ENCODE measurements at regions not wholly inside any gene's neighbourhood (a gene's known extent, or its start where the extent isn't known, plus 50 kb on each side); places are given as distances from the start of the nearest gene placed in this dataset.

DNA sequence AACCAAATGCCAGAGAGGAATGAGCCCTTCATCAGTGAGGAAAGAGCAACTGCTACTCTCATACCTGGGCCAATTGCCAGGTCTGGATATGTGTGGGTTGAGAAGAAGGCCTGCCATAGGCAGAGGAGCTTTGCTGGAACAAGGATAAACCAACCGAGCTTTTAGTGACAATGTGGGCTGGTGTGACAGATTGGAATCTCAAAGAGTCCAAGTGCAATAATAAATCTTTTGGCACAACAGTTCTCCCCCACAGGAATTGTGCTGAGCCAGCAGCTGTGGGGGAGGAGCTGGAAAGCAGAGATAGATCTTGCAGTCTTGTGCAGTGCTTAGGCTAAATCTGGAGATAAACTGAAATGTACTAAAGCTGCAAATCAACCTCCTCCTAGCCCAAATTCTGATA lies 79.4 kb upstream of the ISX start:
- Histone ChIP-seq H3K4me3 (ENCODE audit: low read depth in 1 of 3, low read length in 3 of 3) (no peak overlapping the region), H3K36me3 (ENCODE audit: control insufficient read depth in 4 of 4, insufficient read depth in 3 of 4, low read depth in 1 of 4, low read length in 3 of 4) (no peaks in the 10 kb centered on the region), H3K9me3 (ENCODE audit: control insufficient read depth in 4 of 4, low read length in 3 of 4) (peaks cover 4 to 20% (median 8%) of the 10 kb centered on the region in 4 donors), H3K9ac (ENCODE audit: low read depth in 1 of 2, low read length in 2 of 2) (no peak overlapping the region), H3K27me3 (ENCODE audit: control insufficient read depth in 4 of 4, insufficient read depth in 4 of 4, low read length in 3 of 4) (no peaks in the 10 kb centered on the region), H3K4me1 (ENCODE audit: control insufficient read depth in 4 of 4, insufficient read depth in 4 of 4, low read length in 3 of 4) (no peaks in the 10 kb centered on the region), H3K27ac (ENCODE audit: low read depth in 1 of 2, low read length in 2 of 2) (no peak overlapping the region)
- WGBS, result 61% methylated on average over 1 of the region's 1 CpG
- DNase-seq (ENCODE audit: low spot score), result no peak
- TF ChIP-seq HNF4G (IDR thresholded peaks at IDR 0.05) (no peak), FOXA1 (IDR thresholded peaks at IDR 0.05) (no peak), JUND (IDR thresholded peaks at IDR 0.05) (no peak), RAD21 (IDR thresholded peaks at IDR 0.05) (no peak), YY1 (IDR thresholded peaks at IDR 0.05) (no peak), GABPA (IDR thresholded peaks at IDR 0.05 in 1 of 2, conservative IDR thresholded peaks at IDR 0.05 in 1 of 2) (no peak), CTCF (IDR thresholded peaks at IDR 0.05; ENCODE audit: low read depth, low read length, missing input control) (no peak)
- TF ChIP-seq, protein P1, sequence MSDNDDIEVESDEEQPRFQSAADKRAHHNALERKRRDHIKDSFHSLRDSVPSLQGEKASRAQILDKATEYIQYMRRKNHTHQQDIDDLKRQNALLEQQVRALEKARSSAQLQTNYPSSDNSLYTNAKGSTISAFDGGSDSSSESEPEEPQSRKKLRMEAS (IDR thresholded peaks at IDR 0.05), result no peak

DNA sequence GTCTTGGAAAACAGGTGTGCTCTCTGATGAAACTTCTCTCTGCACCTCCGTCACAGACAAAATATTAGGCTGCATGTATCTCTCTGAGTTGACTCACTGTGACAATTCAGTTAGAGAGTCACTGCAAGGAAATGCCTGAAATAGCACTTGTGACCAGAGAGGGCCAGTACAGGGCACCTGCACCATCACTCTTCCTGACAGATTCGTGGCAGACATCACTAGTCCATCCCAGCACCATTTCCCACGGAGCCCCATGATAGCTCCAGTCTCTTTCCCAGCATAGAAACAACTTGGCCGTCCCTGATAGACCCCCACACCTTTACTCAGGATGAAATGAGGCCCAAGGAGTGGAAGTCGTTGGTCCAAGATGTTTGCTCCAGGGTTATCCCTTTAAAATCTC lies 73.3 kb upstream of the ISX start:
- no peaks in the 10 kb centered on the region for H3K36me3 ChIP-seq (ENCODE audit: control insufficient read depth in 4 of 4, insufficient read depth in 3 of 4, low read depth in 1 of 4, low read length in 3 of 4)
- peaks cover 0 to 5% (median 0%) of the 10 kb centered on the region in 4 donors for H3K27me3 ChIP-seq (ENCODE audit: control insufficient read depth in 4 of 4, insufficient read depth in 4 of 4, low read length in 3 of 4)
- 46% methylated on average over 5 of the region's 5 CpGs for WGBS
- H3K9me3 ChIP-seq (ENCODE audit: control insufficient read depth in 4 of 4, low read length in 3 of 4), result peaks cover 0 to 4% (median 2%) of the 10 kb centered on the region in 4 donors
- TF ChIP-seq ZBTB33 (IDR thresholded peaks at IDR 0.05) (no peak), RAD21 (IDR thresholded peaks at IDR 0.05) (no peak), JUND (IDR thresholded peaks at IDR 0.05) (no peak), SP1 (IDR thresholded peaks at IDR 0.05) (no peak), HNF4A (conservative IDR thresholded peaks at IDR 0.05) (no peak), FOXA1 (IDR thresholded peaks at IDR 0.05) (no peak), HNF4G (IDR thresholded peaks at IDR 0.05) (no peak), YY1 (IDR thresholded peaks at IDR 0.05) (no peak), RXRA (IDR thresholded peaks at IDR 0.05) (no peak), TAF1 (conservative IDR thresholded peaks at IDR 0.05) (no peak), NR2F2 (IDR thresholded peaks at IDR 0.05) (no peak), GABPA (IDR thresholded peaks at IDR 0.05 in 1 of 2, conservative IDR thresholded peaks at IDR 0.05 in 1 of 2) (no peak), EGR1 (IDR thresholded peaks at IDR 0.05; ENCODE audit: low read depth in 2 of 2) (no peak), CTCF (IDR thresholded peaks at IDR 0.05; ENCODE audit: low read depth, low read length, missing input control) (no peak), FOXA2 (IDR thresholded peaks at IDR 0.05) (no peak)
- TF ChIP-seq, protein P1 (IDR thresholded peaks at IDR 0.05), result no peak
- TF ChIP-seq, protein P2, sequence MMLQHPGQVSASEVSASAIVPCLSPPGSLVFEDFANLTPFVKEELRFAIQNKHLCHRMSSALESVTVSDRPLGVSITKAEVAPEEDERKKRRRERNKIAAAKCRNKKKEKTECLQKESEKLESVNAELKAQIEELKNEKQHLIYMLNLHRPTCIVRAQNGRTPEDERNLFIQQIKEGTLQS (IDR thresholded peaks at IDR 0.05), result no peak
- TF ChIP-seq, protein P3, sequence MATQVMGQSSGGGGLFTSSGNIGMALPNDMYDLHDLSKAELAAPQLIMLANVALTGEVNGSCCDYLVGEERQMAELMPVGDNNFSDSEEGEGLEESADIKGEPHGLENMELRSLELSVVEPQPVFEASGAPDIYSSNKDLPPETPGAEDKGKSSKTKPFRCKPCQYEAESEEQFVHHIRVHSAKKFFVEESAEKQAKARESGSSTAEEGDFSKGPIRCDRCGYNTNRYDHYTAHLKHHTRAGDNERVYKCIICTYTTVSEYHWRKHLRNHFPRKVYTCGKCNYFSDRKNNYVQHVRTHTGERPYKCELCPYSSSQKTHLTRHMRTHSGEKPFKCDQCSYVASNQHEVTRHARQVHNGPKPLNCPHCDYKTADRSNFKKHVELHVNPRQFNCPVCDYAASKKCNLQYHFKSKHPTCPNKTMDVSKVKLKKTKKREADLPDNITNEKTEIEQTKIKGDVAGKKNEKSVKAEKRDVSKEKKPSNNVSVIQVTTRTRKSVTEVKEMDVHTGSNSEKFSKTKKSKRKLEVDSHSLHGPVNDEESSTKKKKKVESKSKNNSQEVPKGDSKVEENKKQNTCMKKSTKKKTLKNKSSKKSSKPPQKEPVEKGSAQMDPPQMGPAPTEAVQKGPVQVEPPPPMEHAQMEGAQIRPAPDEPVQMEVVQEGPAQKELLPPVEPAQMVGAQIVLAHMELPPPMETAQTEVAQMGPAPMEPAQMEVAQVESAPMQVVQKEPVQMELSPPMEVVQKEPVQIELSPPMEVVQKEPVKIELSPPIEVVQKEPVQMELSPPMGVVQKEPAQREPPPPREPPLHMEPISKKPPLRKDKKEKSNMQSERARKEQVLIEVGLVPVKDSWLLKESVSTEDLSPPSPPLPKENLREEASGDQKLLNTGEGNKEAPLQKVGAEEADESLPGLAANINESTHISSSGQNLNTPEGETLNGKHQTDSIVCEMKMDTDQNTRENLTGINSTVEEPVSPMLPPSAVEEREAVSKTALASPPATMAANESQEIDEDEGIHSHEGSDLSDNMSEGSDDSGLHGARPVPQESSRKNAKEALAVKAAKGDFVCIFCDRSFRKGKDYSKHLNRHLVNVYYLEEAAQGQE (IDR thresholded peaks at IDR 0.05), result no peak
- H3K4me3 ChIP-seq (ENCODE audit: low read depth in 1 of 3, low read length in 3 of 3), result no peak overlapping the region
- no peak for DNase-seq (ENCODE audit: low spot score)
- H3K27ac ChIP-seq (ENCODE audit: low read depth in 1 of 2, low read length in 2 of 2), result no peak overlapping the region
- no peaks in the 10 kb centered on the region for H3K4me1 ChIP-seq (ENCODE audit: control insufficient read depth in 4 of 4, insufficient read depth in 4 of 4, low read length in 3 of 4)
- no peak overlapping the region for H3K9ac ChIP-seq (ENCODE audit: low read depth in 1 of 2, low read length in 2 of 2)
